Loucy (cell line): ENCODE measurements at regions not wholly inside any gene's neighbourhood (a gene's known extent, or its start where the extent isn't known, plus 50 kb on each side); places are given as distances from the start of the nearest gene placed in this dataset.

ENCODE experiments used
- H2AFZ ChIP-seq: fragments of 200-600 bp; sonication (generic); 2 replicates; pipeline ENCODE4 v1.6.0; 2016; ENCODE audit warnings: antibody characterized with exemption, mild to moderate bottlenecking, low read length, moderate library complexity
- H3F3A ChIP-seq: fragments of 200-600 bp; 2 replicates; pipeline ENCODE4 v1.6.0; 2016; ENCODE audit warnings: antibody characterized with exemption, low read depth, mild to moderate bottlenecking
- H3K27me3 ChIP-seq: fragments of 200-600 bp; sonication (generic); 2 replicates; pipeline ENCODE4 v1.6.1; 2014; ENCODE audit warnings: low read length, mild to moderate bottlenecking; ENCODE audit not compliant: insufficient read depth, poor library complexity, severe bottlenecking
- H3K36me3 ChIP-seq: fragments of 200-600 bp; sonication (generic); 2 replicates; pipeline ENCODE4 v1.6.1; 2016; ENCODE audit warnings: low read length; ENCODE audit not compliant: insufficient read depth
- H3K4me1 ChIP-seq: fragments of 200-600 bp; sonication (generic); 2 replicates; pipeline ENCODE4 v1.5.1; 2014; ENCODE audit warnings: low read length, mild to moderate bottlenecking; ENCODE audit not compliant: insufficient read depth, poor library complexity, severe bottlenecking
- H3K4me2 ChIP-seq: fragments of 200-600 bp; sonication (generic); 2 replicates; pipeline ENCODE4 v1.6.0; 2014; ENCODE audit warnings: antibody characterized with exemption, low read length, low read depth, mild to moderate bottlenecking; ENCODE audit not compliant: poor library complexity, severe bottlenecking
- H3K4me3 ChIP-seq: fragments of 200-600 bp; sonication (generic); 2 replicates; pipeline ENCODE4 v1.5.1; 2014; ENCODE audit warnings: low read length, mild to moderate bottlenecking, mixed read lengths; ENCODE audit not compliant: poor library complexity, severe bottlenecking
- H3K79me2 ChIP-seq: fragments of 200-600 bp; sonication (generic); 2 replicates; pipeline ENCODE4 v1.6.1; 2014; ENCODE audit warnings: low read length; ENCODE audit not compliant: insufficient read depth
- H3K9ac ChIP-seq: fragments of 200-600 bp; sonication (generic); 2 replicates; pipeline ENCODE4 v1.6.0; 2014; ENCODE audit warnings: mild to moderate bottlenecking, low read depth, low read length, moderate library complexity; ENCODE audit not compliant: poor library complexity, severe bottlenecking
- H3K9me2 ChIP-seq: fragments of 200-600 bp; sonication (generic); replicated peaks from 2 replicates; pipeline ENCODE4 v1.6.1; 2016; ENCODE audit warnings: low read depth, low read length, mixed read lengths
- H3K9me3 ChIP-seq: fragments of 200-600 bp; sonication (generic); 2 replicates; pipeline ENCODE4 v1.6.1; 2014; ENCODE audit warnings: mild to moderate bottlenecking, antibody characterized with exemption, low read length, low read depth; ENCODE audit not compliant: insufficient read depth
- H4K20me1 ChIP-seq: fragments of 200-600 bp; sonication (generic); 2 replicates; pipeline ENCODE4 v1.6.0; 2014; ENCODE audit warnings: antibody characterized with exemption, low read length, mild to moderate bottlenecking; ENCODE audit not compliant: insufficient read depth, poor library complexity, severe bottlenecking
- EZH2phosphoT487 ChIP-seq: fragments of 200-600 bp; IDR thresholded peaks from 2 replicates; pipeline ENCODE4 v1.6.1; 2018; ENCODE audit warnings: antibody characterized with exemption, mild to moderate bottlenecking, moderate library complexity, borderline replicate concordance
- TF ChIP-seq, protein P1 (sequence below): fragments of 200-600 bp; sonication (generic); conservative IDR thresholded peaks from 2 replicates; pipeline ENCODE4 v1.5.1; 2014; ENCODE audit warnings: mild to moderate bottlenecking, antibody characterized with exemption, low read length

DNA sequence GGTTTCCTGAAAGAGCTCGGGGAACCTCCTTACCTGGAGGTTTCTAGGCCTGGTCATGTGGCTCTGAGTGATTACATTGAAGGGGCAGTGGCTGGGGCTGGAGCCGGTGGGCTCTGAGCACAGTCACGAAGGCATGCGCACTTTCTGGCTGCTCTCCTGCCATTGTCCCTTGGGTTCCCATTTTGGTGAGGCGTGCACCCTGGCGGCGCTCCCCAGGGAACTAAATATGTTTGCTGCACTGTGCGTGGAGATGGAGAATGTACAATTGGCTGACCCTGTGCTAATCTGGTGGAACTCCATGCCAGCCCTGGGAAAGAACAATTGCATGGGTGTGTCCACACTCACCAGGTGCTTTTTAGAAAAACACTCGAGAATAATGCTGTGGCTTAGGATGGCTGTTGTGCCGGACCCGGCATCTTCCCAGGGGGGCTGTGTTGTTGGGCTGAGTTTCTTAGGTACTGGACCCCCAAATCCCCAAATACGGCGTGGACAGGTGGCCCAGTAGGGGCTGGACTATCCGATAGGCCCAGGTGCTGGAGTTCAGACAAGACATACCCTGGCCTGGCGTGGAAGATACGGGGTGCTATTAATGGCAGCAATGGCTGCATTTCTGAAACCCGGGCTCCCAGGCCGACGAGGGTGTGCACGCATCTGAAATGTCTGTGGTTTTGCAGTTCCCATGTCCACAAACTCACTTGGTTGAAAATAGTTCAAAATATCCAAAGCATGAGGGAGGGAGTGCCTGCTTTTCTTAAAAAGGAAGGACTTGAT is 230.5 kb downstream of the SEC14L1 start:
- H4K20me1 ChIP-seq = peaks cover 15% of the 10 kb centered on the region
- H3K9me2 ChIP-seq = no peaks in the 10 kb centered on the region
- H3K9me3 ChIP-seq = no peaks in the 10 kb centered on the region
- H3K9ac ChIP-seq = peak overlapping the region; percentile 90
- peak overlapping the region; percentile 100 for H3K4me3 ChIP-seq
- H3F3A ChIP-seq = no peaks in the 10 kb centered on the region
- no peak overlapping the region for H2AFZ ChIP-seq
- peaks cover 60% of the 10 kb centered on the region for H3K79me2 ChIP-seq
- H3K4me1 ChIP-seq = peaks cover 51% of the 10 kb centered on the region
- peaks cover 5% of the 10 kb centered on the region for H3K27me3 ChIP-seq
- no peaks in the 10 kb centered on the region for H3K36me3 ChIP-seq
- TF ChIP-seq, protein P1, sequence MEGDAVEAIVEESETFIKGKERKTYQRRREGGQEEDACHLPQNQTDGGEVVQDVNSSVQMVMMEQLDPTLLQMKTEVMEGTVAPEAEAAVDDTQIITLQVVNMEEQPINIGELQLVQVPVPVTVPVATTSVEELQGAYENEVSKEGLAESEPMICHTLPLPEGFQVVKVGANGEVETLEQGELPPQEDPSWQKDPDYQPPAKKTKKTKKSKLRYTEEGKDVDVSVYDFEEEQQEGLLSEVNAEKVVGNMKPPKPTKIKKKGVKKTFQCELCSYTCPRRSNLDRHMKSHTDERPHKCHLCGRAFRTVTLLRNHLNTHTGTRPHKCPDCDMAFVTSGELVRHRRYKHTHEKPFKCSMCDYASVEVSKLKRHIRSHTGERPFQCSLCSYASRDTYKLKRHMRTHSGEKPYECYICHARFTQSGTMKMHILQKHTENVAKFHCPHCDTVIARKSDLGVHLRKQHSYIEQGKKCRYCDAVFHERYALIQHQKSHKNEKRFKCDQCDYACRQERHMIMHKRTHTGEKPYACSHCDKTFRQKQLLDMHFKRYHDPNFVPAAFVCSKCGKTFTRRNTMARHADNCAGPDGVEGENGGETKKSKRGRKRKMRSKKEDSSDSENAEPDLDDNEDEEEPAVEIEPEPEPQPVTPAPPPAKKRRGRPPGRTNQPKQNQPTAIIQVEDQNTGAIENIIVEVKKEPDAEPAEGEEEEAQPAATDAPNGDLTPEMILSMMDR = no peak
- no peak for TF ChIP-seq EZH2phosphoT487
- H3K4me2 ChIP-seq = peak overlapping the region; percentile 97

DNA sequence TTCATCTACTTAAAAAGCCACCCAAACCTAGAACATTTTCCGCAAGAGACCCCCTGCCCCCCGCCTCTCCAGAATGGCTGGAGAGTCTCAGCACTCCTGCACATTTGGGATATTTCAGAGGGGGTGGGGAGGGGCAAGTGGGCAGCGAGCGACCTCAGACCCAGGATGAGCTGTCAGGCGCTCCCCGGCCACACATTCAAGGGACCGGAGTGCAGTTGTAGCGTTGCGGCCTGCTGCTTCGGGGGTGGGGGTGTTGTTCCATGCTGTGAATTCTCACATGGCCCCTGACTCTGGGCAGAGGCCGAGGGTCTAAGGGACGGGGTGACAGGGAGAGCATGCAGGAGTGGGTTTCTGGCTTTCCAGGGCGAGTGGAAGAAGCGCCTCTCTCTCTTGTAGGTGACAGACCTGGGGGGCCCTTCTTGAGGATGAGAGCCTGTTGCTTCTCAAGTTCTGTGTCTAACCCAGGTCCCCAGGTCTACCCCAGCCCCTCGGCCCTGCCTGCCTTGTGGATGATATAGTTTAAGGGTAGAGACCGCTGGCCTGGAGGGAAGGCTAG is 231.2 kb downstream of the SEC14L1 start:
- TF ChIP-seq EZH2phosphoT487 = no peak
- TF ChIP-seq, protein P1 = no peak
- Histone ChIP-seq H3K27me3 (peaks cover 5% of the 10 kb centered on the region), H3K4me1 (peaks cover 51% of the 10 kb centered on the region), H2AFZ (no peak overlapping the region), H3K4me2 (peak overlapping the region; percentile 97), H3K4me3 (peak overlapping the region; percentile 100), H3K9me3 (no peaks in the 10 kb centered on the region), H3F3A (no peaks in the 10 kb centered on the region), H4K20me1 (peaks cover 21% of the 10 kb centered on the region), H3K36me3 (no peaks in the 10 kb centered on the region), H3K79me2 (peaks cover 67% of the 10 kb centered on the region), H3K9me2 (no peaks in the 10 kb centered on the region), H3K9ac (peak overlapping the region; percentile 90)

DNA sequence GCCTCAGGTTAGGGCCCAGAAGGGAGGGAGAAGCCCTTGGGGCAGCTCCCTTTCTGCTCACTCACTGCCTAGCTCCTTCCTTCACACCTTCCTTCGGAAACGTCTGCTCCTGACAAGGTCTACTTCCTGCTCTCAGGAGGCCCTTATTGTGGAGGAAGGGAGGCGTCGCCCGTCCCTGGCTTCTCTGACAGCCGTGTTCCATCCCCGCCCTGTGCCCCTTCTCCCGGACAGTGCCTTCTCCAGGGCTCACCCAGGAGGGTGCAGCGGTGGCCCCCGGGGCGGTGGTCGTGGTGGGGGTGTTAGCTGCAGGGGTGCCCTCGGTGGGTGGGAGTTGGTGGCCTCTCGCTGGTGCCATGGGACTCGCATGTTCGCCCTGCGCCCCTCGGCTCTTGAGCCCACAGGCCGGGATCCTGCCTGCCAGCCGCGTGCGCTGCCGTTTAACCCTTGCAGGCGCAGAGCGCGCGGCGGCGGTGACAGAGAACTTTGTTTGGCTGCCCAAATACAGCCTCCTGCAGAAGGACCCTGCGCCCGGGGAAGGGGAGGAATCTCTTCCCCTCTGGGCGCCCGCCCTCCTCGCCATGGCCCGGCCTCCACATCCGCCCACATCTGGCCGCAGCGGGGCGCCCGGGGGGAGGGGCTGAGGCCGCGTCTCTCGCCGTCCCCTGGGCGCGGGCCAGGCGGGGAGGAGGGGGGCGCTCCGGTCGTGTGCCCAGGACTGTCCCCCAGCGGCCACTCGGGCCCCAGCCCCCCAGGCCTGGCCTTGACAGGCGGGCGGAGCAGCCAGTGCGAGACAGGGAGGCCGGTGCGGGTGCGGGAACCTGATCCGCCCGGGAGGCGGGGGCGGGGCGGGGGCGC is 231.9 kb downstream of the SEC14L1 start:
- H4K20me1 ChIP-seq = peaks cover 27% of the 10 kb centered on the region
- no peaks in the 10 kb centered on the region for H3K9me3 ChIP-seq
- peak overlapping the region; percentile 50; the same call in 1 of the 2 replicates for H2AFZ ChIP-seq
- TF ChIP-seq EZH2phosphoT487 = no peak
- TF ChIP-seq, protein P1 = no peak
- H3K79me2 ChIP-seq = peaks cover 74% of the 10 kb centered on the region
- H3K36me3 ChIP-seq = no peaks in the 10 kb centered on the region
- H3K4me3 ChIP-seq = peak overlapping the region; percentile 100
- peaks cover 5% of the 10 kb centered on the region for H3K27me3 ChIP-seq
- H3K4me2 ChIP-seq = peak overlapping the region; percentile 97
- H3K9me2 ChIP-seq = no peaks in the 10 kb centered on the region
- H3K9ac ChIP-seq = peak overlapping the region; percentile 90
- H3F3A ChIP-seq = no peaks in the 10 kb centered on the region
- H3K4me1 ChIP-seq = peaks cover 54% of the 10 kb centered on the region
